ENCODE measurements at regions not wholly inside any gene's neighbourhood (a gene's known extent, or its start where the extent isn't known, plus 50 kb on each side); places are given as distances from the start of the nearest gene placed in this dataset.

- TF ChIP-seq CTCF (IDR thresholded peaks at IDR 0.05) (no peak), POLR2A (IDR thresholded peaks at IDR 0.05) (no peak), POLR2AphosphoS5 (IDR thresholded peaks at IDR 0.05) (no peak)
Observed at GRCh38 chr14:29255692-29256091, 489.1 kb downstream of the FOXG1 start.
